Aorta (tissue), 5 donors: ENCODE measurements at regions not wholly inside any gene's neighbourhood (a gene's known extent, or its start where the extent isn't known, plus 50 kb on each side); places are given as distances from the start of the nearest gene placed in this dataset.

ENCODE experiments used
- ATAC-seq: fragments of 200-7000 bp; cut with Tn5 transposase; one replicate; pipeline ENCODE4 v1.9.1; 2022; ENCODE audit warnings: moderate library complexity; ENCODE audit not compliant: low FRiP score
- DNase-seq, 2 donors: peaks; one replicate each; pipeline ENCODE4 v3.0.0-alpha.2; 2020
- H3K27ac ChIP-seq, 2 donors: one replicate each; pipeline ENCODE4 v1.5.1; 2013; ENCODE audit warnings: low read length in 2 of 2, mild to moderate bottlenecking in 2 of 2, moderate library complexity in 2 of 2, control low read depth in 1 of 2, inconsistent platforms in 1 of 2, low read depth in 1 of 2
- H3K27me3 ChIP-seq, 2 donors: one replicate each; pipeline ENCODE4 v1.6.1; 2013; ENCODE audit warnings: control low read depth in 1 of 2, low read length in 1 of 2, mild to moderate bottlenecking in 1 of 2, moderate library complexity in 1 of 2; ENCODE audit not compliant: insufficient read depth in 2 of 2, control insufficient read depth in 1 of 2
- H3K36me3 ChIP-seq, 2 donors: one replicate each; pipeline ENCODE4 v1.6.1; 2013; ENCODE audit warnings: control low read depth in 1 of 2, low read length in 1 of 2, mild to moderate bottlenecking in 1 of 2; ENCODE audit not compliant: insufficient read depth in 2 of 2, control insufficient read depth in 1 of 2
- H3K4me1 ChIP-seq, 2 donors: one replicate each; pipeline ENCODE4 v1.6.1; 2013; ENCODE audit warnings: low read length in 2 of 2, control low read depth in 1 of 2, mild to moderate bottlenecking in 1 of 2, moderate library complexity in 1 of 2; ENCODE audit not compliant: insufficient read depth in 2 of 2, control insufficient read depth in 1 of 2
- H3K4me3 ChIP-seq, 2 donors: one replicate each; pipeline ENCODE4 v1.5.1; 2013; ENCODE audit warnings: low read length in 2 of 2, control low read depth in 1 of 2, mild to moderate bottlenecking in 1 of 2
- H3K9me3 ChIP-seq: one replicate; pipeline ENCODE4 v1.6.1; 2013; ENCODE audit warnings: mild to moderate bottlenecking, low read length; ENCODE audit not compliant: control insufficient read depth
- WGBS, 2 donors: extraction: QIAGEN DNeasy Blood & Tissue Kit; methylation state at CpG; one replicate each; pipeline ENCODE4 v1.1.7; 2013; 5-methylcytosine and 5-hydroxymethylcytosine counted together
- intact Hi-C, 2 donors: fragments of 100-400 bp; cut with DNase I; formaldehyde crosslinking; loops; one replicate each; pipeline versions ENCODE4 v1.14.2 to v1.15.0; 2022
- donor health status: healthy with polysubstance abuse.
- donor health status: Bipolar disorder and iron deficiency.
- donor health status: DM: no; HTN: no; CAD: no.
- donor health status: DM: no; HTN: no; CAD: no.
- donor health status: DM: yes; HTN: yes; CAD: no.

GRCh38 chr20:58072695-58073671 lies 155.5 kb downstream of the ANKRD60 start:
- intact Hi-C loops: no loop called here
- Histone ChIP-seq H3K27ac (no peak overlapping the region), H3K36me3 (no peaks in the 10 kb centered on the region), H3K9me3 (peaks cover 4% of the 10 kb centered on the region), H3K4me1 (no peaks in the 10 kb centered on the region), H3K27me3 (no peaks in the 10 kb centered on the region), H3K4me3 (no peak overlapping the region)
- ATAC-seq (no peak), DNase-seq (no peak)
- 91 to 95% methylated on average over 15 of the region's 15 CpGs for WGBS, 2 donors

GRCh38 chr20:58071991-58072390 lies 156.5 kb downstream of the ANKRD60 start:
- intact Hi-C loops: no loop called here
- DNase-seq: no peak
- Histone ChIP-seq H3K4me3 (no peak overlapping the region), H3K27me3 (no peaks in the 10 kb centered on the region), H3K4me1 (no peaks in the 10 kb centered on the region), H3K9me3 (no peaks in the 10 kb centered on the region), H3K36me3 (no peaks in the 10 kb centered on the region), H3K27ac (no peak overlapping the region)
- ATAC-seq: no peak
- WGBS, 2 donors: 69 to 83% methylated on average over 3 of the region's 3 CpGs

- H3K9me3 ChIP-seq: no peaks in the 10 kb centered on the region
- intact Hi-C loops: no loop called here
Observed at GRCh38 chr20:58071298-58071697, 157.2 kb downstream of the ANKRD60 start.

GRCh38 chr20:58070664-58071196 lies 157.7 kb downstream of the ANKRD60 start:
- intact Hi-C loops: no loop called here
- Histone ChIP-seq H3K36me3 (no peaks in the 10 kb centered on the region), H3K4me3 (no peak overlapping the region), H3K4me1 (no peaks in the 10 kb centered on the region), H3K27me3 (no peaks in the 10 kb centered on the region), H3K27ac (no peak overlapping the region), H3K9me3 (no peaks in the 10 kb centered on the region)
- 77 to 78% methylated on average over 11 of the region's 11 CpGs for WGBS, 2 donors
- ATAC-seq (no peak), DNase-seq (no peak)

More at GRCh38 chr20:58071298-58071697, 157.2 kb downstream of the ANKRD60 start:
- Histone ChIP-seq H3K27me3 (no peaks in the 10 kb centered on the region), H3K36me3 (no peaks in the 10 kb centered on the region), H3K4me1 (no peaks in the 10 kb centered on the region), H3K4me3 (no peak overlapping the region), H3K27ac (no peak overlapping the region)
- no peak for ATAC-seq
- DNase-seq: no peak

GRCh38 chr20:58069796-58070663 lies 158.4 kb downstream of the ANKRD60 start:
- 93 to 96% methylated on average over 16 of the region's 16 CpGs for WGBS, 2 donors
- Histone ChIP-seq H3K27me3 (no peaks in the 10 kb centered on the region), H3K9me3 (no peaks in the 10 kb centered on the region), H3K27ac (no peak overlapping the region), H3K4me1 (no peaks in the 10 kb centered on the region), H3K4me3 (no peak overlapping the region), H3K36me3 (no peaks in the 10 kb centered on the region)
- DNase-seq (no peak), ATAC-seq (no peak)
- intact Hi-C loops: no loop called here

GRCh38 chr20:58069207-58069606 lies 159.2 kb downstream of the ANKRD60 start:
- DNase-seq: no peak
- Histone ChIP-seq H3K4me3 (no peak overlapping the region), H3K36me3 (no peaks in the 10 kb centered on the region), H3K27me3 (no peaks in the 10 kb centered on the region), H3K9me3 (no peaks in the 10 kb centered on the region), H3K4me1 (no peaks in the 10 kb centered on the region), H3K27ac (no peak overlapping the region)
- intact Hi-C loops: no loop called here
- ATAC-seq: no peak
- 94 to 95% methylated on average over 12 of the region's 12 CpGs for WGBS, 2 donors

- DNase-seq: no peak
- intact Hi-C loops: no loop called here
- Histone ChIP-seq H3K36me3 (no peaks in the 10 kb centered on the region), H3K27ac (no peak overlapping the region), H3K4me3 (no peak overlapping the region), H3K27me3 (no peaks in the 10 kb centered on the region), H3K4me1 (no peaks in the 10 kb centered on the region), H3K9me3 (no peaks in the 10 kb centered on the region)
- 82 to 85% methylated on average over 6 of the region's 6 CpGs for WGBS, 2 donors
- no peak for ATAC-seq
Observed at GRCh38 chr20:58065508-58066361, 162.7 kb downstream of the ANKRD60 start.

- no peak overlapping the region for H3K4me3 ChIP-seq
- H3K4me1 ChIP-seq: no peaks in the 10 kb centered on the region
- H3K9me3 ChIP-seq: no peaks in the 10 kb centered on the region
- no peak overlapping the region for H3K27ac ChIP-seq
- intact Hi-C loops: no loop called here
- WGBS, 2 donors: 96 to 97% methylated on average over 5 of the region's 5 CpGs
- ATAC-seq (no peak), DNase-seq (no peak)
- no peaks in the 10 kb centered on the region for H3K36me3 ChIP-seq
- H3K27me3 ChIP-seq: no peaks in the 10 kb centered on the region
Observed at GRCh38 chr20:58064411-58065010, 163.9 kb downstream of the ANKRD60 start.
